Limb (tissue), 2 donors: ENCODE measurements at regions not wholly inside any gene's neighbourhood (a gene's known extent, or its start where the extent isn't known, plus 50 kb on each side); places are given as distances from the start of the nearest gene placed in this dataset.

ENCODE experiments used
- DNase-seq, 2 donors: peaks; one replicate each; pipeline ENCODE4 v3.0.0-alpha.2; 2016; ENCODE audit errors: extremely low spot score in 2 of 2

DNA sequence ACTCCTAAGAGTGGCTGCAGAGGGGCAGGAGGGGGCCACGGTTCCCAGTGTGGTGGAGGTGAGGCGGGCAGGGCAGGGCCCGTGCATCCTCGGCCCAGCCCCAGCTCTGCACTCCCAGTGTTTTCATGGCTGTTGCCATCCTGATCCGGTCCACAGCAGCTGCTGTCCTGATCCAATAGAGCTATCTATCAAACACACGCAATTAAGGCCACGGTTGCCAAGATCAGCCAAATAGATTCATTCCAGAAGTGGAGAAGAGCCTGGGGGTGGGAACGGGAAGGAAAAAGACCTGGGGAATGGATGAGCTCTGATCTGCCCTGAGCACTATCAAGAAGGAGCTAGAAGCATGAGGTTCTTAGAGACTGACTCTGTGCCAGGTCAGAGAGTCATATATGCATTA is 160.9 kb upstream of the SYT13 start:
- DNase-seq = no peak

DNA sequence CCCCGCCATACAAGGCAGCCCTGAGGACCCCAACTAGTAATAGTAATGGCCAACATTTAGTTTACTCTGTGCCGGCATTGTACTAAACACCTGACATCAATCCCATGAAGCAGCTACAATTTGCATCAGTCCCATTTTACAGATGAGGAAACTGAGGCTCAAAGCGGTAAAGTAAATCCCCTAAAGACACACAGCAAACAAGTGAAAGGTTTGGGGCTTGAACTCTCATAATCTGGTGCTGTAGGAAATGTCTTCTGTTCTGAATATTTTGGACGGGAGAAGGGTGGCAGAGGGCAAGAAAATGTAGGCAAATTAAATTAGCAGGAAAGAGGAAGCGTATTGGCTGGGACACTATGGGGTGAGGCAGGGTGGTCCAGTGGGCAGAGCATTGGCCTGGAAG is 160.3 kb upstream of the SYT13 start:
- DNase-seq = no peak

DNA sequence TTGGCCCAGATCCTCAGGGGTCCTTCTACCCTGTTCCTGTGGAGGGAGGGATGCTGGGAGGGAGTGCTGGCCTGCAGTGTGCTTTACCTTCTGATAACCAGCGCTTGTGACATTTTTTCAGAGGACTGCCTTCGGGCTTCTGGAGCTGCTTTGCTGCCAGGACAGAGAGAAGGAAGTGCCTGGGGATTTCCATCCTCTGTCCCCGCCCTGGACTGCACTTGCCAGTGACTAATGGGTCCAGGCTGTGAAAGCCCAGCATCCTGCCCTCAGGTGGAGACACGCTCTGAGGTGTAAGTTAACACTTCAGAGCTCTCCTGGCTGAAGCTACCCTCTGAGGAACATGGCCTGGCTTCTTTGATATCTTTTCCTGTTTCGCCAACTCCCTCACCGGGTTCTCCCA is 158.7 kb upstream of the SYT13 start:
- no peak for DNase-seq

DNA sequence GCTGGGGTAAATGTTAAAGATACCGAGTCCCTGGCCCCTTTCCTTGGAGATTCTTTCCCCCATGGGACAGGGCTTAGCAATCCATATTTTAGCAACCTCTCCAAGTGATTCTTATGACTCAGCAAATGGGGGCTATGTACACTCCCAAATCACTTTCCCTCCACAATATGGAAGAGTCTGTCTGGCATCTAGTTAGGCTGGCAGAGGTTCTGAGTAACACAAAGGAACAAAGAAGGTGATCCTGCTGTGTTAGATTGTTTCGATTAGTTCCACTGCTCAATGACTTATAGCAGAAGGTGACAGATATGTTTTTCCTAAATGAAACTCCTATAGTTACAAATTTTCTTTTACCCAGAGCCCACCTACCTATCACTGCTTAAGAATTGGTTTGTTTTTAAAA is 154.0 kb upstream of the SYT13 start:
- no peak for DNase-seq

DNA sequence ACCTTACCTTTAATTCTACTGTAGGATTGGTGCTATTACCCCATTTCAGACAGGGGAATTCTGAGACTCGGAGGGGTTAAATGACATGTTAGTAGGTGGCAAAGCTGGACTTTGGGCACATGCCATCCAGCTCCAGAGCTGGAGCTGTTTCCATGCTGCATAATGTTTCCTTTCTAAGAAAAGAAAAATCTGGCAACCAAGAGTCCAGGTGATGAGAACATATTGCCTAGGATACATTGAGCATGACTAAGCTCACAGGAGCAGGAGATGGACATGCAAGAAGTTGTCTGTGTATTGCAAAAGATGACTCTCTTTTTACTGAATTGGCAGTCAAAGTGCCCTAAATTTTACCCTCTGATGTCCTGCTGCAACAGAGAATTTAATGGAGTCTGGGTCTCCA is 150.8 kb upstream of the SYT13 start:
- DNase-seq = no peak

DNA sequence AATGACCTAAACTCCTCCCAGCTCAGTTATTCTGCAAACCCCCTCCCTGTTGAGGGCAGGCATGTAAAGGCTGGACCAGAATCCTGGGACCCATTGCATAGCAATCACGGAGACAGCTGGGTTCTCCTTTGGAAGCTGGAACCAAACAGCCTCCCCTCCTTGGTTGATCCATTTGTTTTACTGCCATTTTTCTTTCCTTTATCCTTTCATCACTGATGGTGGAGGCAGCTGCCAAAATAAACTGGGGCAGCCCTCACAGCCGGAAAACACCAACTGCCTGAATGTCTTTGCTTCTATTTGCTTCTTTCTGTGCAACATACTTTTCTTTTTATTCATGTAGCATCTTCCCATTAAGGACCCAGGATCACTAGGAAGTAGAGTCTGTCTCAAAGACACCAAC is 150.0 kb upstream of the SYT13 start:
- no peak for DNase-seq

DNA sequence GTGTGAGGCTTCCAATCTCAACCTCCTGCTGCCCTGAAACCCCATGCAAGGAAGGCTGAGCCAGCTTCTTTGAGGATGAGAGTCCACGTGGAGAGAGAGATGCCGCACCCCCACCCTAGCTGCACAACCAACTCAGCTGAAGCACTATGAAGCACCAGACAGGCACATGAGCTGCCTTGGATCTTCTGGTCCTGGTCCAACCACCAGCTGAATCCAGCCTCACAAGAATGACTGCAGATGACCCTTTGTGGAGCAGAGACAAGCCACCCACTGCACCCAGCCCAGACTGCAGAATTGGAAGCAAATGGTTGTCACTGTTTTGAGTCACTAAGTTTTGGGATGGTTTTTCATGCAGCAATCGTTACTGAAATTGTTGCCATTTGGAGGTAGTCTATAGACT is 149.6 kb upstream of the SYT13 start:
- no peak for DNase-seq

DNA sequence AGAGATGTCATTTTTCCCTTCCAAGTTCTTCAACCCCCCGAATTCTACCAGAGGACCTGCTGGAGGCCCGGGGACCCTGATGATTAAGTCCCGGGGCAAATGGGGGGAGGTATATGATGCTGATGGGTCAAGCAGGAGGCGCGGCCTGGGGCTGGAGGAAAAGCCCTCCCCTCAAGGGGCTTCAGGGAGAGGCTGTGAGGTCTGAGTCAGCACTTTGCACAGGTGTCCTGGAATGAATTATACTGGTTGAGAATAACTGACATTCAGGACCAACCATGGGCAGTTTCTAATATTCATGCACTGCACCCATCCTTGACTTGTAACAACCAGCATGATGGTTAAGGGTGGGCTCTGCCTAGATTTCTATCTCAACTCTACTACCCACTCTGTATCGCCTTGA is 146.8 kb upstream of the SYT13 start:
- DNase-seq = no peak

DNA sequence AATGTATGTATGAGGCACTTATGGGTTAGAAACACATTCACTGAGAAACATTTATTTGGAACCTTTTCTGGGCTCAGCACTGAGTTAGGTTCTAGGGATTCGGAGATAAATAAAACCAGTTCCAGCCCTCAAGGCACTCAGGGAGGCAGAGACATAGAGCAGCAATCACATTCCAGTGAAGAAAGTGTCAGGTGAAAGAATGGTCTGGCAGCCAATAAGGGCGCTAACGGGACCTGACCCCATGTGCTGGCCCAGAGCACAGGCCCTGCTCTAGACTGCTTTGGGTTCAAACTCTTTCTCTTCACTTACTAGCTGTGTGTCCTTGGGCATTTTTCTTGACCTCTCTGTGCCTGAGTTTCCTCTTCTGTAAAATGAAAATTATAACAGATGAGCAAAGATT is 146.0 kb upstream of the SYT13 start:
- no peak for DNase-seq

DNA sequence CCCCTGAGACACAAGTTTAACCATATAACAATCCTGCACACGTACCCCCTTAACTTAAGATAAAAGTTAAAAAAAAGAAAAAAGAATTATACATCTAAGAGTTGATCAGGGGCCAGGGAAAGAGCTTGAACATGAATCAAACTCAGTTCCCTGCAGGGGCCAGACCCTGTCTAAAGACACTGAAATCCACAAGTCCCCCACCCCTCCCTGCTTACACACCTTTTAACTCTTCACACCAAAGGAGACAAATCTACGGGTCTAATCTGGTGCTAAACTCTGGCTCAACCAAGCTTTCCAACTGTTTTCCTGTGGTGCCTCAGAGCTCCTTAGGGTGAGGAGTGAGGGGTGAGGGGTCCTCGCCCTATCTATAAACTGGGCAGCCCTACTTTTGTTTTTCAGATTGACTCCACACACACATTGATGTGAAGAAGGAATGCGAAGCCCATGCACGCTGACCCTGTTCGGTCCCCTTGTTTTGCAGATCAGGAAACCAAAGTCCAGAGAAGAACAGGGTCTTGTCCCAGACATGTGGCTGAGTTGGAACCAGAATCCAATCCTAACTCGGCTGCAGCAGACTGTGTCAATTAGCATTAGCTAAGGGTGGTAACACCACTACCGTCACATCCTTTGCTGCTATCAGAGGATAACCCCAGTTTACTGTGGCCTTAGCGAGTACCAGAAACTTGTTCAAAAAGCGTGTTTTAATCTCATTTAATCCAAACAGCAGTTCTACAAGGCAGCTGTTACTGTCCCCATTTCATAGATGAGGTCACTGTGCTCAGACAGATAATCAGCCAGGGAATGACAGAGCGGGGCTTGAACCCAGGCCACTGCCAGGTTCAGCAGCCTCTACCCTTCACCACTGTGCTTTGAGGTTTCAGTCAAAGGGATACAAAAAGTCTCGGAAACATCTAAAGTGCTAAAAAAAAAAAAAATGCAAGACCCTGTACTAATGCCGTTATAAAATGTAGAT is 145.2 kb upstream of the SYT13 start:
- DNase-seq = no peak

DNA sequence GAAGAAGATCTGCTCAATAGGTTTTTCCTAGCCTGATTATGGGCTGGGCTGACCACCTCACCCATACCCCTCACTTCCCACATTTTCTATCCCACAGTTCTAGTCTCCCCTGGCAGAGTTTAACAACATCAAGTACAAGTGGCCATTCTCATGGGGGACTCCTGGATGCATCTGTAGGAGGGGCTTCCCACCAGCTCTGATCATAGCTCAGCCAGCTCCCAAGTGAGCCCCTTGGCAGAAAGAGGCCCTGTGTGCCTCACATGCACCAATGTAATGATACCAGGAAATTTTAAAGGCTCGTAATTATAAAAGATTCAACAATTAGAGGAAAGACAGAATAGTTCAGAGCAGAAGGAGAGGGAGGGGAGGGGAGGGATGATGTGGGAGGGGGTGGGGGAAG is 144.2 kb upstream of the SYT13 start:
- DNase-seq = no peak

DNA sequence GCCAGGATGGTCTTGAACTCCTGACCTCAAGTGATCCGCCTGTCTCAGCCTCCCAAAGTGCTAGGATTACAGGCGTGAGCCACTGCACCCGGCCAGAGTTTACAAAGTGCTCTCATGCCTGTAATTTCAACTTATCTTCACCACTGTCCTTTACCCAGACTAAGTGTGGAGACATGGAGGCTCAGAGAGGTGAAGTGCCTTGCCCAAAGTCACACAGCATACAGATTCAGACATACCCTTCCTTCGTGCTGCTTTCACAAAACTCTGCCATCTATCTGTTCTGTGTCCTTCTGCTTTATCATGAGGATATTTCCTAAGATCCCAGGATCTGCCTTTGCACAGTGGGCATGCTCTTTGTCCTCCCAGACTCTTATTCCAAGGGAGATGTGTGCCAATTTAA is 143.6 kb upstream of the SYT13 start:
- no peak for DNase-seq

DNA sequence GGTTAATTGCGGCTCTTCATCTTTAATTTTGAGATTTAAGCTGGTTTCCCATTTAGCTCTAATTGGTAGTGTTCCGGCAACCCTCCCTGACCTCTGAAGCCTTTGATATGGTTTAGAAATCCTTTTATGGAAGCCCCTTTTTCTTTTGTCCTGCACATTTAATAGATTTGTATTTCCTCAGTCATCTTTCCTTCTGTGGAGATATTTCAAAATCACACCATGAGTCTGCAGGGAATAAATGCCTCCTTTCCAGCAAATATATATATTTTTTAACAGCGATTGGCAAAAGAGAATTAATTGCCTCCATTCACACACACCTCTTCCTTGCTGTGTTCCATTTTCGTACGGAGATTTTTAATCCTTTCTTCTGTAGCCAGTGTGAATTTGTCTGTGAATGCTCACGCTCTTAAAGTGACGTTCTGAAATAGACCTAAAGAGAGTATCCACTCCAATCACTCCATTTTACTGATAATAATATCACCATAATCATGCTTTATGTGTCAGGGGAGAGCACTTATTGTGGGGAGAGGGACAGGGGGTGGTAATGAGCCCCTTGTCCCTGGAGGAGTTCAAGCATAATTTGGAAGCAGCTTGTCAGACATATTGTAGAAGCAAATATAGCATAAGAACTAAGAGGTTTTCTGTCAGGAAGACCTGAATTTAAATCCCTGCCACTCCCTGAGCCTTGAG is 142.5 kb upstream of the SYT13 start:
- DNase-seq = no peak

DNA sequence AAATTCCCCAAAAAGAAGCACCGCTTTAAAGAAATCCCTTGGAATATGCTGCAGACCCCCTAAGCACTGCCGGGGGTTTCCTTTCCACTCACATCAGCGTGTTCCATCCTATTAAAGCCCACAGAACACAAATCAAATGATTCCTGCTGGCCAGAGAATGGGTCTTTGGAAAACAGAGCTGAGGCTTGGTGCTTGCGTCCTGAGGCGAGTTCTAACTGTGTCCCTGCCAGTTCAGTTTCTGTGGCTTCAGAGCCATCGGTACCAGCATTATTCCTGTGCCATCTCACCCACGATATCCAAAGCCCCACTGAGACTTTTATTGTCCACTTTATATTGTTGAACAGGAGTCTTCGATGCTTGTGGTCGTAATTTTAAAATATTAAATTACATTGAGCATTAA is 142.0 kb upstream of the SYT13 start:
- DNase-seq = no peak

DNA sequence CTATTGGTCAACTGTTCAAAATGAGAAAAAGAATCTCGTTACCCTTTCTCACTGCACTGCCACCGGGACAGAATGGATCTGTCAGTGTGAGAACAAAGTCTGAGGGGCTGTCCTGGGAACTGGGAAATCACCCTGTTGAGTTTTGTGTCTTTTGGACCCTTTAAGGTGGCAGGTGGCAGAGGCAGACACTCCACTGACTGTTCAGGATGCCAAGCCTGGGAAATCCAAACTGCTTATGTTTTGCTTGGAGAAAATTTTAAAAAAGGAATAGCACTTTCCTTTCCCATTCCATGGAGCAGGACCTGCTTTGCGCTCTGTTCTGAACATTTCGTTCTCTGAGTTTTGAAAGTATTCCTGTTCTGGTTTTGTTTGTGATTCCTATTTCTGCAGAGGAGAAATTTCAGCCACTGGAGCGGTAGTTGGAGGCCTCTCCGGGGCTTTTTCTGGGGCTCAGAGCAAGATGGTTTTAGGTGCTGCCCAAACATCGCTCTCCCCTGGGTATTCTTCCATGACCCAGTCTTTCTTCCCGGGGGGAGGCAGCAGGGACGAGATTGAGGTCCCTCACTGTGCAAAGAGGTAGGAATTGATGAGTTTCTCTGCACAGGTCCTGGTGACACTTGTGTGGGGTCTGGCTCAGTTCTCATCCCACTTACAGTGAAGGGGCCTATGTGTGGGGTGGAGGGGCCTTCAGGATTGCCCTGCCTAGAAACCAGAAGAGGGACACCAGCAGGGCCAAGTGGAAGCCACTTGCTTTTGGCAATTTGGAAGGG is 138.5 kb upstream of the SYT13 start:
- no peak for DNase-seq

DNA sequence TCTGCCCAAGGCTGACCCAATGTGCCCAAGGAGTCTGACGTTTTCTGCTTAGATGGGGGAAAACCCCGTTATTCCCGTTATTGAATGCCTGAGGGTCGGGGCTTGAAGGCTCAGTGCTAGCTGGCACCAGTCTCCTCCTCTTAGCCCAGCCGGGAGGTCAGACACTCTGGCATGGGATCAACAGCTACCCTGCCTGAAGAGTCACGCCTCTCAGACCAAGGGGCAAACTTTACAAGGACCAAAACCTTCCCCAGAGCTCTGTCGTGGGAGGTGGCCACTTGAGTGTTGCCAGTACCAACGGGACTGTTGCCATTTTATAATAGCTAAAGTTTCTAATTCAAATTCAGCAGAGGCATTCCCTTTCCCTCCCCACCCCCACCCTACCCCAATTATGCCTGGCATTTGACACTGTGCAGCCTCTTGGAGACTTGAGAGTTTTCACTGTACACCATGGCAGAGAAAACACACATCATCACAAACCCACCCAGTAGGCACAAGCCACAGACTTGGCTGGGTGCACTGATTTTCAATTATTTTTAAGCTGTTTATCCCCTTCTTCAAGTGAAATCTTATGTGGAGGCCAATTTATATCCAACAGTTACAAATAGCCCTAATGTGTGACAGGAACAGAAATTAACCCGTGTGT is 137.5 kb upstream of the SYT13 start:
- no peak for DNase-seq

DNA sequence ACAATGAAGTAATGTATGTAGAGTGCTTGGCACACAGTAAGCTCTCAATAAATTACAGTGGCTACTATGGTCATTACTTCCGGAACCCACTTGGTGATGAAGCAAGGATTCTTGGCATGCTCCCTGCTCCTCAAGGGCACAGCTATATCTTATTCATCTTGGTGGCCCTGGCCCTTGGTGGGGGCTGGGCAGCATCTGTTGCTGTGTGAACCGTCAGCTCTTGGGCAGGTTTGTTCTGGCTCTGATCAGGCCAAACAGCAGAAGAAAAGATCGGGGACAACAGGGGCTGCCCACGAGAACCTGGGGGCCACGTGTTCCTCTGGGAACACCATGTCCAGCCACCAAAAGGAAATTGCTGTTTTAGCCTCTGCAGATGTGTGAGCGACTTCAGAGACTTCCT is 136.9 kb upstream of the SYT13 start:
- DNase-seq = no peak

DNA sequence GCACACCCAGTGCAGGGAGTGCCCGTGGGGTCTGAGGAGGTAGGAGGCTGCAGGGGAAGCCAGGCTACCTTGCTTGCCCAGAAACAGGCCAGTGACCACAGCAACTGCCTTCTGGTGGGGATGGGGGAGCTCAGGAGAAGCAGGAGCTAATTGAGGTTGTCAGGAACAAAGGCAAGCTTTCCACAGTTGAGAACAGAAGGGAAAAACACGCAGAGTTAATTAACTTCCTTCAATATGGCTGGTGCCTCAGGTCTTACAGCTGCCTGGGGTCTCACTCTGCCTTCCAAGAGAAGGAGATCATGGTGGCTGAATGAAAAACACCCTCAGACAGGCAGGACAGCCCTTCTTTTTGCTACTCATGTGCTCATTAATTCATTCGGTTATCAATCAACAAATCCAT is 127.9 kb upstream of the SYT13 start:
- DNase-seq = no peak

DNA sequence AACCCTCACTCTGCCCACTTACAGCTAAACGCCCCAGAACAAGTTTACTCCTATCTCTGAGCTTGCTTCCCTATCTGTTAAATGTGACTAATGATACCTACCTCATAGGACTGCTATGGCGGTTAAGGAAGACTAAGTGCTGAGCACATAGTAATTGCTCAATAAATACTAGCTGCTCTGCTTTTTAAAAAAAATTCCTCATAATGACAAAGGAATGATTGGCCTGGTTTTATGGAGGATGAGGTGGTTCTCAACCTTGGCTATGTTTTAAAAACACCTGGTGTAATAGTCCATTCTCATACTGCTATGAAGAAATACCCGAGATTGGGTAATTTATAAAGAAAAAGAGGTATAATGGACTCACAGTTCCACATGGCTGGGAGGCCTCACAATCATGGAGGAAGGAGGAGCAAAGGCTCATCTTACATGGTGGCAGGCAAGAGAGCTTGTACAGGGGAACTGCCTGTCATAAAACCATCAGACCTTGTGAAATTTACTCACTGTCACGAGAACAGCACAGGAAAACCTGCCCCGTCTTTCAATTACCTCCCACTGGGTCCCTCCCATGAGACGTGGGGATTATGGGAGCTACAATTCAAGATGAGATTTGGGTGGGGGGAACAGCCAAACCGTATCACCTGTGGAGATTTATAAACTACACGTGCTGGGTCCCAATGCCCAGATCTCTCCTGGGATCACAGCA is 127.2 kb upstream of the SYT13 start:
- DNase-seq = no peak

DNA sequence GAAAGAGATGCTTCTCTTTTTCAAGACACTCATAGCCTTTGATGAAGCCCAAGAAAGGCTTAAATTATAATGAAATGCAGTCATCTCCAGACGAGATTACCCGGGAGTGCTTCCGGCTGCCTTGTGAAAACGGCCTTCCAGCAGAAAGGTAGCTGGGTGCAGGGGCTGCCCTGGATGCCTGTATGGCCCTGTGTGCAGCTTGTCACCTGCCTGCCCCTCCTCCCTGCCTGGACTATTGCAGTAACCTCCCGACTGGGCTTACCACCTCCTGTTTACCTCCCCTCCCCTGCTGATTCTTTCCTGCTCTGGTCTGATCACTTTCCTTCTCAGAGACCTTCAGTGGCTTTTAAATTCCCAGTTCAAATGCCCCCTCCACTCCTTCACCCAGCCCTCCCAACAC is 126.4 kb upstream of the SYT13 start:
- no peak for DNase-seq

DNA sequence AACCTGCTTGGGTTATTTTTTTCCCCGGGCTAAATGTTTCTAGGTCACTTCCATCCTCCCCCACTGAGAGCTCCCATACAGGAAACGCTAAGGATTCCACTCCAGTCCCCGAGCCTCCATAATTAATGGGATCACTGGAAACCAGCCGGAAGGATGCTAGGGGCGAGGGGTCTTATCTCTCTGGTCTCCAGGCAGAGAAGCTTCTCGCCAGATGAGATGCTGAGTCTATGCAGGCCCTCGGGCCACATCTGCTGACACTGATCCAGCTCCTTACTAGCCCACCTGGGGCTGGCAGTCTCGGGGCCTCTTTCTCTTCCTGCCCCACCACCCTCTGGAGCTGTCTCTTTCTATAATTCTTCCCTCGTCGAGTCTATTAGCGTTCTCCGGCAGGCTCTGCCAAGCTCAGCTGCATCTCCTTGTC is 125.9 kb upstream of the SYT13 start:
- no peak for DNase-seq
